Smooth muscle cell (in vitro differentiated cells): ENCODE measurements at regions not wholly inside any gene's neighbourhood (a gene's known extent, or its start where the extent isn't known, plus 50 kb on each side); places are given as distances from the start of the nearest gene placed in this dataset.
"Not testable (repeated sequence)": the region's sequence is repeated elsewhere in the genome, so short reads cannot be mapped to it uniquely, and the experiment has no call there.

Source experiments
- DNase-seq: peaks from one replicate; lab custom pipeline; 2025; ENCODE audit not compliant: unreplicated experiment; lab: John Stamatoyannopoulos, UW
- H2AFZ ChIP-seq: fragments of 200-600 bp; sonication (generic); 2 replicates; pipeline ENCODE4 v1.6.0; 2016; ENCODE audit warnings: antibody characterized with exemption, low read depth, mild to moderate bottlenecking
- H3F3A ChIP-seq: fragments of 200-600 bp; sonication (generic); 2 replicates; pipeline ENCODE4 v1.6.0; 2017; ENCODE audit warnings: antibody characterized with exemption, low read depth
- H3K27ac ChIP-seq: fragments of 200-600 bp; sonication (generic); 2 replicates; pipeline ENCODE4 v1.5.1; 2016; ENCODE audit warnings: low read depth, mild to moderate bottlenecking
- H3K27me3 ChIP-seq: fragments of 200-600 bp; sonication (generic); 2 replicates; pipeline ENCODE4 v1.6.1; 2016; ENCODE audit warnings: low read depth, mild to moderate bottlenecking
- H3K36me3 ChIP-seq: fragments of 200-600 bp; sonication (generic); 2 replicates; pipeline ENCODE4 v1.5.1; 2016; ENCODE audit warnings: low read depth
- H3K4me1 ChIP-seq: fragments of 200-600 bp; sonication (generic); 2 replicates; pipeline ENCODE4 v1.5.1; 2016; ENCODE audit warnings: low read depth
- H3K4me2 ChIP-seq: fragments of 200-600 bp; sonication (generic); 2 replicates; pipeline ENCODE4 v1.6.0; 2016; ENCODE audit warnings: mild to moderate bottlenecking
- H3K4me3 ChIP-seq: fragments of 200-600 bp; sonication (generic); 2 replicates; pipeline ENCODE4 v1.5.1; 2016; ENCODE audit warnings: mild to moderate bottlenecking
- H3K79me2 ChIP-seq: fragments of 200-600 bp; sonication (generic); 2 replicates; pipeline ENCODE4 v1.6.0; 2016; ENCODE audit warnings: low read depth, mild to moderate bottlenecking
- H3K9ac ChIP-seq: fragments of 200-600 bp; sonication (generic); 2 replicates; pipeline ENCODE4 v1.6.0; 2016; ENCODE audit warnings: low read depth
- H3K9me3 ChIP-seq: fragments of 200-600 bp; sonication (generic); replicated peaks from 2 replicates; pipeline ENCODE4 v1.5.1; 2016; ENCODE audit warnings: low read depth
- H4K20me1 ChIP-seq: fragments of 200-600 bp; sonication (generic); 2 replicates; pipeline ENCODE4 v1.6.0; 2016; ENCODE audit warnings: low read depth
- WGBS: methylation state at CpG from one replicate; pipeline ENCODE4 v1.1.7; 2016; ENCODE audit warnings: low lambda C conversion rate; 5-methylcytosine and 5-hydroxymethylcytosine counted together
- TF ChIP-seq, protein P1 (sequence below): fragments of 200-600 bp; sonication (generic); IDR thresholded peaks from 2 replicates; pipeline ENCODE4 v1.5.1; 2017; ENCODE audit warnings: borderline replicate concordance, mild to moderate bottlenecking, antibody characterized with exemption; ENCODE audit not compliant: insufficient read depth, poor library complexity, severe bottlenecking

DNA sequence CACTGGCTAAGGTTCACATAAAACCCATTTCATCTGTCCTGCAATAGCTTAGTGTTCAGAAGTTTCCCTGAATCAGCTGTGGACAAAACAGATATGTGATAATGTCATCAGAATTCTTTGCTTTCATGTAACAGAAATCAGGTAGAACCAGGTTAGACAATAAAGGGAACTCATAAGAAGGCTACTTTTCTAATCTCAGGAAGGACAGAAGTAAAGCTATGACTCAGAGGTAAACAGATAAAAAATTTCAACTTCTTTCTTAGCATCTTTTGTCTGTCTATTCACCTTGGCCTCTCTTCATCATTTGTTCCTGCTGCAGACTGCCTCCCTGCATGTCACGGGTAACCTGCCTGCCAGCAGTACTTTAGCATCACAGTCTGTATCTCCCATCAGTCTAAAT, 643.1 kb downstream of the MECOM start:
- Histone ChIP-seq H3K4me2 (no peak overlapping the region), H3K4me1 (no peaks in the 10 kb centered on the region), H3F3A (no peaks in the 10 kb centered on the region), H3K36me3 (no peaks in the 10 kb centered on the region), H4K20me1 (no peaks in the 10 kb centered on the region), H3K79me2 (no peaks in the 10 kb centered on the region), H3K9ac (no peak overlapping the region), H3K27me3 (no peaks in the 10 kb centered on the region), H2AFZ (no peak overlapping the region), H3K4me3 (no peak overlapping the region), H3K27ac (no peak overlapping the region), H3K9me3 (no peaks in the 10 kb centered on the region)
- no CpG with 5 or more reads among the region's 1 CpG for WGBS
- DNase-seq, result no peak
- TF ChIP-seq, protein P1, sequence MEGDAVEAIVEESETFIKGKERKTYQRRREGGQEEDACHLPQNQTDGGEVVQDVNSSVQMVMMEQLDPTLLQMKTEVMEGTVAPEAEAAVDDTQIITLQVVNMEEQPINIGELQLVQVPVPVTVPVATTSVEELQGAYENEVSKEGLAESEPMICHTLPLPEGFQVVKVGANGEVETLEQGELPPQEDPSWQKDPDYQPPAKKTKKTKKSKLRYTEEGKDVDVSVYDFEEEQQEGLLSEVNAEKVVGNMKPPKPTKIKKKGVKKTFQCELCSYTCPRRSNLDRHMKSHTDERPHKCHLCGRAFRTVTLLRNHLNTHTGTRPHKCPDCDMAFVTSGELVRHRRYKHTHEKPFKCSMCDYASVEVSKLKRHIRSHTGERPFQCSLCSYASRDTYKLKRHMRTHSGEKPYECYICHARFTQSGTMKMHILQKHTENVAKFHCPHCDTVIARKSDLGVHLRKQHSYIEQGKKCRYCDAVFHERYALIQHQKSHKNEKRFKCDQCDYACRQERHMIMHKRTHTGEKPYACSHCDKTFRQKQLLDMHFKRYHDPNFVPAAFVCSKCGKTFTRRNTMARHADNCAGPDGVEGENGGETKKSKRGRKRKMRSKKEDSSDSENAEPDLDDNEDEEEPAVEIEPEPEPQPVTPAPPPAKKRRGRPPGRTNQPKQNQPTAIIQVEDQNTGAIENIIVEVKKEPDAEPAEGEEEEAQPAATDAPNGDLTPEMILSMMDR, result no peak

DNA sequence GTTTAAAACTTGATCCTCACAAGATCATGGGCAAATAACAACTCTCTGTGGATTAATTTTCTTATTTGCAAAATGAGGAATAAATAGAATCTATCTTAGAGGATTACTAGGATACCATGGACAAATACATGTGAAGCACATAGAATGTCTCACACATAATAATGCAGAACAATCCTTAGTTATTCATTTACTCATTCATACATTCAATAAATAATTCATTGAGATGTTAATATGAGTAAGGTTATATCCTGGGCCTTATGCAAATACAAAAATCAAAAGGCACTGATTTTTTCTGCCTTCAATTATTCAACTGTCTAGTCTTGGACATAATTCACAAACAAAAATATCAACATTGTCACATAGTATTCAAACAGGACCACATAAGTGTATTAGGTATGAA, 654.1 kb downstream of the MECOM start:
- DNase-seq, result no peak
- TF ChIP-seq, protein P1, result no peak
- peaks cover 7% of the 10 kb centered on the region for H3K4me1 ChIP-seq

DNA sequence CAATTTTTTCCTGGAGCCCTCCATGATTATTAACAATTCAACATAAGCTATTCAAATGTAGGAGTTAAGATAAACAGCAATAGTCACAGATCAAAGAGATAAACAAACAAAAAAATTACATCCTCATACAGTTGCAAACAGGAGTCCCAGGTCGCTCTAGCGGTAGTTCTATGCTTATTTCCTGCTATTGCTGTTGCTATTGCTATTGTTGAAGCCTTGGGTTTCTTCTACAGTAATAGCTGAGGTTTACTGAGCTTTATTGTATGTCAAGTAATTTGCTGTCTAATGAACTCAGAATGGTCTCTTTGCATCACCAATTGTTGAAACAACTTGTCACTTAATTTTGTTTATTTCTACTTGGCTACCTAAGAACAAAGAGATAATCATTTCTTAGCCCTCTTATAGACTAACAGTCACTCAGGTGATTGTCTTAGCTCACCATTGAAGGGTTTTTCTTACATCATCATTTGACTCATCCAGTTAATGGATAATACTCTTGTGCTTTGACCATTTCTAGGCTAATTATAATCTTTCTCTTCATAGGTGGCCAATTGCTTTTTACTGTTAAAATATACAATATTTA, 654.6 kb downstream of the MECOM start:
- Histone ChIP-seq H3K9me3 (no peaks in the 10 kb centered on the region), H3K27ac (no peak overlapping the region), H3F3A (no peaks in the 10 kb centered on the region), H3K36me3 (no peaks in the 10 kb centered on the region), H3K4me3 (no peak overlapping the region), H2AFZ (no peak overlapping the region), H3K79me2 (no peaks in the 10 kb centered on the region), H4K20me1 (no peaks in the 10 kb centered on the region), H3K9ac (no peak overlapping the region), H3K4me2 (no peak overlapping the region), H3K4me1 (peaks cover 7% of the 10 kb centered on the region), H3K27me3 (no peaks in the 10 kb centered on the region)
- WGBS, result 25% methylated on average over 2 of the region's 2 CpGs
- DNase-seq, result no peak
- TF ChIP-seq, protein P1, result no peak

More for the DNA sequence above, 654.1 kb downstream of the MECOM start:
- H2AFZ ChIP-seq, result no peak overlapping the region
- H3K9ac ChIP-seq, result no peak overlapping the region
- no peaks in the 10 kb centered on the region for H3K79me2 ChIP-seq
- no peak overlapping the region for H3K4me3 ChIP-seq
- no peaks in the 10 kb centered on the region for H3K36me3 ChIP-seq
- no peaks in the 10 kb centered on the region for H3F3A ChIP-seq
- no peak overlapping the region for H3K4me2 ChIP-seq
- no peak overlapping the region for H3K27ac ChIP-seq
- H4K20me1 ChIP-seq, result no peaks in the 10 kb centered on the region
- no peaks in the 10 kb centered on the region for H3K27me3 ChIP-seq
- H3K9me3 ChIP-seq, result no peaks in the 10 kb centered on the region

DNA sequence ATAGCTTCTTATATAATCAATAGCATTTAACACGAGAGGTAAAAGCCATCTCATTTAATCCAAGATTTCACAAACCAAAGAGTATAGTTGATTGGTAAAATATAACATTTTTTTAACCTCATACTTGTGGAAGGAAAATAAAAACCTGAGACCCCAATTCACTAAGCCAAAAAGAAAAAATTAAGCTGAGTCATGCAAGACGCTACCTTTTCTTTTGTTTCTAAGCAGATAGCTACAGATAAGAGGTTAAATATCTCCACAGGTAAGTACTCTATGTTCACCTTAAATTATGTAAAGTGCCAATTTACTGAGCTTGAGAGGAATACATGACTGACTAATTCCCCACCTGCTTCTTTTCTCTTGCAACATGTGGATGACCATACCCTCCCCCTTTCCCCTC, 656.4 kb downstream of the MECOM start:
- H3K4me1 ChIP-seq, result peaks cover 17% of the 10 kb centered on the region
- no peaks in the 10 kb centered on the region for H3K9me3 ChIP-seq
- TF ChIP-seq, protein P1, result no peak
- 76% methylated on average over 2 of the region's 2 CpGs for WGBS
- DNase-seq, result no peak
- no peak overlapping the region for H3K4me2 ChIP-seq
- no peaks in the 10 kb centered on the region for H3F3A ChIP-seq
- H3K9ac ChIP-seq, result no peak overlapping the region
- H3K27ac ChIP-seq, result no peak overlapping the region
- no peak overlapping the region for H3K4me3 ChIP-seq
- H2AFZ ChIP-seq, result no peak overlapping the region
- H4K20me1 ChIP-seq, result no peaks in the 10 kb centered on the region
- no peaks in the 10 kb centered on the region for H3K27me3 ChIP-seq
- no peaks in the 10 kb centered on the region for H3K36me3 ChIP-seq
- no peaks in the 10 kb centered on the region for H3K79me2 ChIP-seq

DNA sequence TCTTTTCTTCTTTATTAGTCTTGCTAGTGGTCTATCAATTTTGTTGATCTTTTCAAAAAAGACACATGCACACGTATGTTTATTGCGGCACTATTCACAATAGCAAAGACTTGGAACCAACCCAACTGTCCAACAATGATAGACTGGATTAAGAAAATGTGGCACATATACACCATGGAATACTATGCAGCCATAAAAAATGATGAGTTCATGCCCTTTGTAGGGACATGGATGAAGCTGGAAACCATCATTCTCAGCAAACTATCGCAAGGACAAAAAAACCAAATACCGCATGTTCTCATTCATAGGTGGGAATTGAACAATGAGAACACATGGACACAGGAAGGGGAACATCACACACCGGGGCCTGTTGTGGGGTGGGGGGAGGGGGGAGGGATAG, 657.1 kb downstream of the MECOM start:
- not testable (repeated sequence) for H3K79me2 ChIP-seq, DNase-seq, H3F3A ChIP-seq, H3K4me3 ChIP-seq, H4K20me1 ChIP-seq, H2AFZ ChIP-seq, H3K4me2 ChIP-seq, H3K9ac ChIP-seq, H3K27me3 ChIP-seq, H3K27ac ChIP-seq, H3K9me3 ChIP-seq, H3K36me3 ChIP-seq
- H3K4me1 ChIP-seq, result peaks cover 24% of the 10 kb centered on the region
- WGBS, result 89% methylated on average over 4 of the region's 5 CpGs
